A549 (cell line): ENCODE measurements at regions not wholly inside any gene's neighbourhood (a gene's known extent, or its start where the extent isn't known, plus 50 kb on each side); places are given as distances from the start of the nearest gene placed in this dataset.

Experiments
- ATAC-seq, 2 experiments: fragments of 200-7000 bp in 1 of 2; fragments of >200 bp in 1 of 2; cut with Nextera tagmentation in 1 of 2; cut with Tn5 transposase in 1 of 2; 3 replicates each; pipeline versions ENCODE4 v1.8.0 to v1.9.1; 2018 to 2020; ENCODE audit warnings: mild to moderate bottlenecking in 1 of 2, moderate library complexity in 1 of 2
- CTCF ChIA-PET: fragments of 300-600 bp; sonication (Branson Sonifier 250); formaldehyde crosslinking; extraction: SDS; loops from one replicate; lab custom pipeline; 2021; ENCODE audit warnings: antibody characterized with exemption, inconsistent platforms; lab: Yijun Ruan, JAX
- POLR2A ChIA-PET: fragments of 350-600 bp; formaldehyde crosslinking; extraction: SDS; loops from one replicate; lab custom pipeline; 2021; ENCODE audit warnings: antibody characterized with exemption, inconsistent platforms; lab: Yijun Ruan, JAX
- DNase-seq, 2 experiments: peaks; one replicate each; pipeline versions ENCODE4 v3.0.0 to v3.0.0-alpha.2; 2011 to 2016; ENCODE audit warnings: low read depth in 1 of 2, low spot score in 1 of 2
- FAIRE-seq: peaks from 2 replicates; lab custom pipeline; 2011; peaks lifted over from hg19 to GRCh38; lab: Jason Lieb, UNC
- H3K27ac ChIP-seq, 2 experiments: fragments of >200 bp; sonication (Bioruptor Twin); formaldehyde crosslinking; 3 replicates each; pipeline ENCODE4 v1.5.1; 2016 to 2017
- H3K4me1 ChIP-seq: fragments of >200 bp; sonication (Bioruptor Twin); formaldehyde crosslinking; 3 replicates; pipeline ENCODE4 v1.6.1; 2016
- H3K4me2 ChIP-seq: fragments of >200 bp; sonication (Bioruptor Twin); formaldehyde crosslinking; 3 replicates; pipeline ENCODE4 v1.6.1; 2016
- H3K4me3 ChIP-seq: fragments of >200 bp; sonication (Bioruptor Twin); formaldehyde crosslinking; 3 replicates; pipeline ENCODE4 v1.5.1; 2016
- H3K9me3 ChIP-seq: fragments of >200 bp; sonication (Bioruptor Twin); formaldehyde crosslinking; 3 replicates; pipeline ENCODE4 v1.6.1; 2016
- CBX8 ChIP-seq: fragments of 200-600 bp; sonication (generic); IDR thresholded peaks from 2 replicates; pipeline ENCODE4 v1.6.1; 2016
- EHF ChIP-seq: fragments of 250-450 bp; sonication (Bioruptor Pico); IDR thresholded peaks from 2 replicates; pipeline ENCODE4 v1.5.0; 2020; ENCODE audit warnings: mild to moderate bottlenecking
- EHMT2 ChIP-seq: fragments of 200-600 bp; sonication (generic); IDR thresholded peaks from 2 replicates; pipeline ENCODE4 v1.6.1; 2016; ENCODE audit warnings: antibody characterized with exemption, low read depth, mild to moderate bottlenecking, moderate library complexity
- FOSB ChIP-seq: fragments of 250-450 bp; sonication (Bioruptor Pico); IDR thresholded peaks from 2 replicates; pipeline ENCODE4 v1.5.0; 2020; ENCODE audit warnings: mild to moderate bottlenecking, moderate library complexity
- FOSL2 ChIP-seq, 2 experiments: fragments of 450-650 bp in 1 of 2; fragments of >200 bp in 1 of 2; sonication (Bioruptor Twin) in 1 of 2; formaldehyde crosslinking; IDR thresholded peaks; 2 replicates each; pipeline versions ENCODE4 v1.5.0 to v1.6.1; 2016 to 2020; ENCODE audit warnings: mild to moderate bottlenecking in 1 of 2, moderate library complexity in 1 of 2
- GATA3 ChIP-seq: IDR thresholded peaks from 2 replicates; pipeline ENCODE4 v1.6.1; 2012; ENCODE audit warnings: borderline replicate concordance
- JUN ChIP-seq, 2 experiments: fragments of >200 bp; sonication (Bioruptor Twin); formaldehyde crosslinking; IDR thresholded peaks; 2 replicates in 1 of 2; 3 replicates in 1 of 2; pipeline ENCODE4 v1.6.1; 2016 to 2017
- KDM5A ChIP-seq: fragments of 200-600 bp; sonication (generic); IDR thresholded peaks from 2 replicates; pipeline ENCODE4 v1.6.1; 2016; ENCODE audit warnings: antibody characterized with exemption, mild to moderate bottlenecking
- NFE2L2 ChIP-seq: fragments of 150-350 bp; conservative IDR thresholded peaks from 2 replicates; pipeline ENCODE4 v1.6.1; 2014; ENCODE audit warnings: low read length
- NR3C1 ChIP-seq: fragments of >200 bp; sonication (Bioruptor Twin); formaldehyde crosslinking; IDR thresholded peaks from 3 replicates; pipeline ENCODE4 v1.6.1; 2017
- POLR2A ChIP-seq: IDR thresholded peaks from 2 replicates; pipeline ENCODE4 v1.6.1; 2012; ENCODE audit warnings: mild to moderate bottlenecking, low read length
- POLR2AphosphoS2 ChIP-seq: conservative IDR thresholded peaks from 2 replicates; pipeline ENCODE4 v1.6.1; 2012; ENCODE audit warnings: low read length, improper control_type of control experiment, inconsistent platforms
- RAD21 ChIP-seq, 2 experiments: fragments of >200 bp in 1 of 2; sonication (Bioruptor Twin) in 1 of 2; formaldehyde crosslinking in 1 of 2; IDR thresholded peaks in 1 of 2; conservative IDR thresholded peaks in 1 of 2; 2 replicates in 1 of 2; 3 replicates in 1 of 2; pipeline ENCODE4 v1.6.1; 2012 to 2018; ENCODE audit warnings: inconsistent platforms in 1 of 2
- RARB ChIP-seq: fragments of 250-450 bp; sonication (Bioruptor Pico); IDR thresholded peaks from 2 replicates; pipeline ENCODE4 v1.8.0; 2021; ENCODE audit warnings: mild to moderate bottlenecking, moderate library complexity
- RNF2 ChIP-seq: fragments of 200-600 bp; sonication (generic); IDR thresholded peaks from 2 replicates; pipeline ENCODE4 v1.6.1; 2016; ENCODE audit warnings: low read depth, mild to moderate bottlenecking, antibody characterized with exemption, moderate library complexity, borderline replicate concordance
- SMC3 ChIP-seq: fragments of >200 bp; sonication (Bioruptor Twin); formaldehyde crosslinking; IDR thresholded peaks from 3 replicates; pipeline ENCODE4 v1.6.1; 2018; ENCODE audit warnings: inconsistent platforms
- SREBF2 ChIP-seq: fragments of 450-650 bp; IDR thresholded peaks from 2 replicates; pipeline ENCODE4 v1.6.1; 2014; ENCODE audit warnings: mild to moderate bottlenecking, moderate library complexity
- TFCP2L1 ChIP-seq: fragments of 250-450 bp; sonication (Bioruptor Pico); IDR thresholded peaks from 2 replicates; pipeline ENCODE4 v1.5.0; 2021; ENCODE audit warnings: mild to moderate bottlenecking
- ZC3H11A ChIP-seq: fragments of 450-650 bp; IDR thresholded peaks from 2 replicates; pipeline ENCODE4 v1.6.1; 2014; ENCODE audit warnings: antibody characterized with exemption, mild to moderate bottlenecking
- ZNF302 ChIP-seq: fragments of 250-450 bp; sonication (Bioruptor Pico); IDR thresholded peaks from 2 replicates; pipeline ENCODE4 v1.9.0; 2021; ENCODE audit warnings: inconsistent platforms, mild to moderate bottlenecking, moderate library complexity
- WGBS: methylation state at CpG from one replicate; pipeline ENCODE4 v1.1.6; 2017; ENCODE audit errors: missing lambda C conversion rate; 5-methylcytosine and 5-hydroxymethylcytosine counted together
- TF ChIP-seq, protein P1 (sequence below): fragments of 150-350 bp; IDR thresholded peaks from 2 replicates; pipeline ENCODE4 v1.6.1; 2014; ENCODE audit warnings: low read depth, mild to moderate bottlenecking, low read length
- TF ChIP-seq, protein P2 (sequence below): IDR thresholded peaks from 2 replicates; pipeline ENCODE4 v1.6.1; 2012
- TF ChIP-seq, protein P3 (sequence below): fragments of 200-600 bp; sonication (generic); IDR thresholded peaks from 2 replicates; pipeline ENCODE4 v1.6.1; 2016; ENCODE audit warnings: antibody characterized with exemption, mild to moderate bottlenecking, moderate library complexity
- TF ChIP-seq, protein P4 (sequence below): fragments of >200 bp; sonication (Bioruptor Twin); formaldehyde crosslinking; IDR thresholded peaks from 3 replicates; pipeline ENCODE4 v1.5.1; 2016
- TF ChIP-seq, protein P5 (sequence below): fragments of >200 bp; sonication (Bioruptor Twin); formaldehyde crosslinking; IDR thresholded peaks from 2 replicates; pipeline ENCODE4 v1.6.1; 2016

DNA sequence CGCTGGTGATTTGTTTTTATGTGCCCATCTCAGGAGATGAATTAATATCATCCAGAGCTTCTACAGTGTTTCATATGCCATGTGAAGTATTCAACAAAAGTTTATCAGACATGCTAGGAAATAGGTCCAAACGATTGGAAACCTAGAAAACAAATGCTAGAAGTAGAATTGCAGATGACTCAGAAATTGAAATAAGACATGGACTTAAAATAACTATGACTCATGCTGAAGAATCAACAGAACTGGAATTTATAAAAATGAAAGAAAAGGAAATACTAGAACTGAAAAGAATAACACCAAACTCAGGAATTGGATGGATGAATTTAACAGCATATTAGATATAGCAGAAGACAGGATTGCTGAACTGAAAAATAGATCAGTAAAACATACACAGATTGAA lies 172.7 kb upstream of the GIMD1 start:
- no peak overlapping the region for H3K4me3 ChIP-seq
- FAIRE-seq (no peak), ATAC-seq (no peak), DNase-seq (peak in 1 of 2 experiments; percentile 0)
- TF ChIP-seq RAD21 (conservative IDR thresholded peaks at IDR 0.05 in 1 of 2, IDR thresholded peaks at IDR 0.05 in 1 of 2) (no peak), FOSL2 (IDR thresholded peaks at IDR 0.05) (0 out of 2 replicates have a peak, but pooled peaks have one; percentile 27), FOSL2 (CRISPR knock-in tag; IDR thresholded peaks at IDR 0.05) (peak; percentile 76), POLR2AphosphoS2 (no peak), NFE2L2 (no peak)
- TF ChIP-seq, protein P1, sequence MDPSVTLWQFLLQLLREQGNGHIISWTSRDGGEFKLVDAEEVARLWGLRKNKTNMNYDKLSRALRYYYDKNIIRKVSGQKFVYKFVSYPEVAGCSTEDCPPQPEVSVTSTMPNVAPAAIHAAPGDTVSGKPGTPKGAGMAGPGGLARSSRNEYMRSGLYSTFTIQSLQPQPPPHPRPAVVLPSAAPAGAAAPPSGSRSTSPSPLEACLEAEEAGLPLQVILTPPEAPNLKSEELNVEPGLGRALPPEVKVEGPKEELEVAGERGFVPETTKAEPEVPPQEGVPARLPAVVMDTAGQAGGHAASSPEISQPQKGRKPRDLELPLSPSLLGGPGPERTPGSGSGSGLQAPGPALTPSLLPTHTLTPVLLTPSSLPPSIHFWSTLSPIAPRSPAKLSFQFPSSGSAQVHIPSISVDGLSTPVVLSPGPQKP = no peak
- peak overlapping the region; percentile 34; the same call in 1 of the 3 replicates for H3K4me2 ChIP-seq
- H3K9me3 ChIP-seq = no peaks in the 10 kb centered on the region
- ChIA-PET CTCF (no interaction called here), POLR2A (no interaction called here)
- WGBS = 17% methylated on average over 2 of the region's 2 CpGs
- H3K27ac ChIP-seq = no peak overlapping the region
- H3K4me1 ChIP-seq = peaks cover 4% of the 10 kb centered on the region; the same call in 1 of the 3 replicates

DNA sequence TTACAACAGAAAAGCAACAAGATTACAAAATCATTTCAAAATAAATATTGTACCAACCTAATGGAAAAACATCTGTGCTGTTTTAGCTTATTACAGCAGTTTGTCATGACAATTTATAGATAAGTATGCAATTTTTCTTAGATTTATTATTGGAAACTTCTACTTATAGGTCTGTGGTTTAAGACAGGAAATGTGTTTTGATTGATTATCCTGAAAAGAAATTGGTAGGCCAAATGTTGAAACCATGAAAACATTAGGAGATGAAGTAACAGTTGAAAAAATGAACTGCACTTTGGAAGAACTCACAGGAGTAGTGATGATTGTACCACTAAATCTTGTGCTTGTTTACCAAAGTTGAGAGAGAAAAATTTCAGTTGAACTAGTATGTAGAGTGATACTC lies 162.2 kb upstream of the GIMD1 start:
- no peak for TF ChIP-seq RNF2
- TF ChIP-seq JUN (IDR thresholded peaks at IDR 0.05) = no peak
- TF ChIP-seq, protein P2, sequence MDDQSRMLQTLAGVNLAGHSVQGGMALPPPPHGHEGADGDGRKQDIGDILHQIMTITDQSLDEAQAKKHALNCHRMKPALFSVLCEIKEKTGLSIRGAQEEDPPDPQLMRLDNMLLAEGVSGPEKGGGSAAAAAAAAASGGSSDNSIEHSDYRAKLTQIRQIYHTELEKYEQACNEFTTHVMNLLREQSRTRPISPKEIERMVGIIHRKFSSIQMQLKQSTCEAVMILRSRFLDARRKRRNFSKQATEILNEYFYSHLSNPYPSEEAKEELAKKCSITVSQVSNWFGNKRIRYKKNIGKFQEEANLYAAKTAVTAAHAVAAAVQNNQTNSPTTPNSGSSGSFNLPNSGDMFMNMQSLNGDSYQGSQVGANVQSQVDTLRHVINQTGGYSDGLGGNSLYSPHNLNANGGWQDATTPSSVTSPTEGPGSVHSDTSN = no peak
- no peak for TF ChIP-seq NR3C1
- no peak for TF ChIP-seq EHF (CRISPR knock-in tag)
- TF ChIP-seq ZC3H11A = no peak
- TF ChIP-seq, protein P3, sequence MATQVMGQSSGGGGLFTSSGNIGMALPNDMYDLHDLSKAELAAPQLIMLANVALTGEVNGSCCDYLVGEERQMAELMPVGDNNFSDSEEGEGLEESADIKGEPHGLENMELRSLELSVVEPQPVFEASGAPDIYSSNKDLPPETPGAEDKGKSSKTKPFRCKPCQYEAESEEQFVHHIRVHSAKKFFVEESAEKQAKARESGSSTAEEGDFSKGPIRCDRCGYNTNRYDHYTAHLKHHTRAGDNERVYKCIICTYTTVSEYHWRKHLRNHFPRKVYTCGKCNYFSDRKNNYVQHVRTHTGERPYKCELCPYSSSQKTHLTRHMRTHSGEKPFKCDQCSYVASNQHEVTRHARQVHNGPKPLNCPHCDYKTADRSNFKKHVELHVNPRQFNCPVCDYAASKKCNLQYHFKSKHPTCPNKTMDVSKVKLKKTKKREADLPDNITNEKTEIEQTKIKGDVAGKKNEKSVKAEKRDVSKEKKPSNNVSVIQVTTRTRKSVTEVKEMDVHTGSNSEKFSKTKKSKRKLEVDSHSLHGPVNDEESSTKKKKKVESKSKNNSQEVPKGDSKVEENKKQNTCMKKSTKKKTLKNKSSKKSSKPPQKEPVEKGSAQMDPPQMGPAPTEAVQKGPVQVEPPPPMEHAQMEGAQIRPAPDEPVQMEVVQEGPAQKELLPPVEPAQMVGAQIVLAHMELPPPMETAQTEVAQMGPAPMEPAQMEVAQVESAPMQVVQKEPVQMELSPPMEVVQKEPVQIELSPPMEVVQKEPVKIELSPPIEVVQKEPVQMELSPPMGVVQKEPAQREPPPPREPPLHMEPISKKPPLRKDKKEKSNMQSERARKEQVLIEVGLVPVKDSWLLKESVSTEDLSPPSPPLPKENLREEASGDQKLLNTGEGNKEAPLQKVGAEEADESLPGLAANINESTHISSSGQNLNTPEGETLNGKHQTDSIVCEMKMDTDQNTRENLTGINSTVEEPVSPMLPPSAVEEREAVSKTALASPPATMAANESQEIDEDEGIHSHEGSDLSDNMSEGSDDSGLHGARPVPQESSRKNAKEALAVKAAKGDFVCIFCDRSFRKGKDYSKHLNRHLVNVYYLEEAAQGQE = no peak
- TF ChIP-seq SMC3 = no peak
- TF ChIP-seq, protein P4, sequence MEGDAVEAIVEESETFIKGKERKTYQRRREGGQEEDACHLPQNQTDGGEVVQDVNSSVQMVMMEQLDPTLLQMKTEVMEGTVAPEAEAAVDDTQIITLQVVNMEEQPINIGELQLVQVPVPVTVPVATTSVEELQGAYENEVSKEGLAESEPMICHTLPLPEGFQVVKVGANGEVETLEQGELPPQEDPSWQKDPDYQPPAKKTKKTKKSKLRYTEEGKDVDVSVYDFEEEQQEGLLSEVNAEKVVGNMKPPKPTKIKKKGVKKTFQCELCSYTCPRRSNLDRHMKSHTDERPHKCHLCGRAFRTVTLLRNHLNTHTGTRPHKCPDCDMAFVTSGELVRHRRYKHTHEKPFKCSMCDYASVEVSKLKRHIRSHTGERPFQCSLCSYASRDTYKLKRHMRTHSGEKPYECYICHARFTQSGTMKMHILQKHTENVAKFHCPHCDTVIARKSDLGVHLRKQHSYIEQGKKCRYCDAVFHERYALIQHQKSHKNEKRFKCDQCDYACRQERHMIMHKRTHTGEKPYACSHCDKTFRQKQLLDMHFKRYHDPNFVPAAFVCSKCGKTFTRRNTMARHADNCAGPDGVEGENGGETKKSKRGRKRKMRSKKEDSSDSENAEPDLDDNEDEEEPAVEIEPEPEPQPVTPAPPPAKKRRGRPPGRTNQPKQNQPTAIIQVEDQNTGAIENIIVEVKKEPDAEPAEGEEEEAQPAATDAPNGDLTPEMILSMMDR = no peak
- TF ChIP-seq EHMT2 = no peak
- TF ChIP-seq RARB (CRISPR knock-in tag) = no peak
- TF ChIP-seq, protein P5, sequence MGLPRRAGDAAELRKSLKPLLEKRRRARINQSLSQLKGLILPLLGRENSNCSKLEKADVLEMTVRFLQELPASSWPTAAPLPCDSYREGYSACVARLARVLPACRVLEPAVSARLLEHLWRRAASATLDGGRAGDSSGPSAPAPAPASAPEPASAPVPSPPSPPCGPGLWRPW = no peak
- TF ChIP-seq POLR2A = no peak
- TF ChIP-seq FOSB (CRISPR knock-in tag) = no peak
- no peak for TF ChIP-seq SREBF2
- TF ChIP-seq GATA3 = no peak
- no peak for TF ChIP-seq CBX8
- TF ChIP-seq ZNF302 = no peak
- TF ChIP-seq KDM5A = no peak
- TF ChIP-seq TFCP2L1 (CRISPR knock-in tag) = no peak
- Histone ChIP-seq H3K4me3 (no peak overlapping the region), H3K9me3 (no peaks in the 10 kb centered on the region), H3K4me2 (no peak overlapping the region), H3K4me1 (no peaks in the 10 kb centered on the region), H3K27ac (no peak overlapping the region)
- POLR2A ChIA-PET = no interaction called here
- ATAC-seq (no peak), FAIRE-seq (no peak), DNase-seq (no peak)
- CTCF ChIA-PET = no interaction called here
